GM18873 (cell line): ENCODE measurements at regions not wholly inside any gene's neighbourhood (a gene's known extent, or its start where the extent isn't known, plus 50 kb on each side); places are given as distances from the start of the nearest gene placed in this dataset.
A peak's percentile ranks its signal among the peaks of the same experiment; 100 is the strongest.
"Not testable (repeated sequence)": the region's sequence is repeated elsewhere in the genome, so short reads cannot be mapped to it uniquely, and the experiment has no call there.

ENCODE experiments used
- ATAC-seq: cut with Tn5 transposase; IDR thresholded peaks from one replicate; pipeline ENCODE4 v1.9.1; 2021; ENCODE audit warnings: mild to moderate bottlenecking, moderate library complexity, moderate number of reproducible peaks; ENCODE audit not compliant: unreplicated experiment, low FRiP score

- ATAC-seq, result not testable (repeated sequence)
These were observed 74.9 kb upstream of the OTUD4 start for GRCh38 chr4:145255311-145255710.

- ATAC-seq, result no peak
These were observed 71.8 kb upstream of the OTUD4 start for GRCh38 chr4:145252190-145252589.

- ATAC-seq, result no peak
These were observed 71.0 kb upstream of the OTUD4 start for GRCh38 chr4:145251391-145251790.

- ATAC-seq, result no peak
These were observed 68.6 kb upstream of the OTUD4 start for GRCh38 chr4:145248971-145249370.

- no peak for ATAC-seq
These were observed 68.1 kb upstream of the OTUD4 start for GRCh38 chr4:145248502-145248901.

GRCh38 chr4:145234091-145234706 is 53.8 kb upstream of the OTUD4 start:
- peak; percentile 98 for ATAC-seq

- no peak for ATAC-seq
These were observed 51.7 kb upstream of the OTUD4 start for GRCh38 chr4:145231906-145232700.

GRCh38 chr4:145230726-145231125 is 50.3 kb upstream of the OTUD4 start:
- no peak for ATAC-seq
